ENCODE measurements at regions not wholly inside any gene's neighbourhood (a gene's known extent, or its start where the extent isn't known, plus 50 kb on each side); places are given as distances from the start of the nearest gene placed in this dataset.

GRCh38 chrX:118167361-118167760 is 50.8 kb upstream of the KLHL13 start:
- DNase-seq (ENCODE audit: low read depth) = no peak

DNA sequence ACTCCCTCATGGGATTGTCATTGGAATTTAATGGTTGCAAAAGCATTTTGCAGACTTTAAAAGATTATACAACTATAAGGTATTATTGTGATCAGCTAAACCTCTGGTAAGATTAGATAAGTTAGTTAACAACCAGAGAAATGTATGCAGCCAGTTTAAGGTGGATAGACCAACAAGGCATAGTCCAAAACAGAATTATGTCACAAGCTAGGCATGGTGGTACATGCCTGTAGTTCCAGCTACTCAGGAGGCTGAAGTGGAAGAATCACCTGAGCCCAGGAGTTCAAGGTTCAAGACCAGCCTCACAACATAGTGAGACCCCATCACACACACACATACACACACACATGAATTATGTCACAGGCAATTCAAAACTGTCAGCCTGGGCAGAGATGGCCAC is 54.7 kb upstream of the KLHL13 start:
- no peak for DNase-seq (ENCODE audit: low read depth)

DNA sequence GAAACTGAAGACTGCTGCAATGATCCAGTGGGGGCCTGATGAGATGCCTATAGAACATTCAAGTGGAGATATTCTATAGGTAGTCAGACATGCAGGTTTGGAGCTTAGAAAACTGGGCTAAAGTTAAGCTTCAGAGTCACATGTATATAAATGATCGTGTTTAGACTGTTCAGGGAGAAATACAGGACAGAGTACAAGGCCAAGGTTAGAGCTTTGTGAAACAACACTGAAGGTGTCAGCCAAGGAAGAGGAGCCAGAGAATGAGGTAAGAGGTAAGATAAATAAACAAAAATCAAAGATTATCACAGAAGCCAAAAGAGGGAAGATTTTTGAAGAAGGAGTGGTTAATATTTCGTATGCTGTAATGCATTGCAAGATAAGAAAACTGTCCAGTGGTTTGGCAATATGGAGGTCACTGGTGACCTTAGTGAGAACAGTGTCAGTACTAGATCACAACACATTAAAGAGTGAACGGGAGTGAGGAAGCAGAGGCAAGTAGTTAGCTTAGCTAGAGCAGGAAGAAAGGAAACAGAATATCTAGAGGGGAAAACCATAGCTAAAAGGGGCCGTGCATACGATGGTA is 58.0 kb upstream of the KLHL13 start:
- DNase-seq (ENCODE audit: low read depth) = no peak

DNA sequence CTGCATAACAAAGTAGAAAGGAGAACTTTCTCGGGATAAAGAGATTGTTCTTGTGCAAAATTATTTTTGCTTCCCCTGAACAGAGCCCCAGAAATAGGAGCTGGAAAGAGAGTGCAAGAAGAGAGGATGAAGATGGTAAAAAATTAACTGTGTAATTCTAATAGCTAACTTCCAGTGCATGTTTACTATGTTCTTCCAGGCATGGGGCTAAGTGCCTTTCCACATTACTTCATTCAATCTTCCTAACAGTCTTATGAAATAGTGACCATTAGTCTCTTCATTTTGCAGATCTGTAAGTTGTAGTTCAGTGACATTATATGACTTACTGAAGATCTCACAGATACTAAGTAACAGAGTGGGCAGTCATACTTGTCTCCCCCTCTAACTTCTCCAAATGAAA is 61.1 kb upstream of the KLHL13 start:
- DNase-seq (ENCODE audit: low read depth) = no peak

- DNase-seq (ENCODE audit: low read depth) = no peak
Observed at GRCh38 chrX:118178450-118178849, 61.8 kb upstream of the KLHL13 start.

GRCh38 chrX:118179161-118179560 is 62.6 kb upstream of the KLHL13 start:
- no peak for DNase-seq (ENCODE audit: low read depth)

GRCh38 chrX:118179718-118180117 is 63.1 kb upstream of the KLHL13 start:
- DNase-seq (ENCODE audit: low read depth) = no peak

DNA sequence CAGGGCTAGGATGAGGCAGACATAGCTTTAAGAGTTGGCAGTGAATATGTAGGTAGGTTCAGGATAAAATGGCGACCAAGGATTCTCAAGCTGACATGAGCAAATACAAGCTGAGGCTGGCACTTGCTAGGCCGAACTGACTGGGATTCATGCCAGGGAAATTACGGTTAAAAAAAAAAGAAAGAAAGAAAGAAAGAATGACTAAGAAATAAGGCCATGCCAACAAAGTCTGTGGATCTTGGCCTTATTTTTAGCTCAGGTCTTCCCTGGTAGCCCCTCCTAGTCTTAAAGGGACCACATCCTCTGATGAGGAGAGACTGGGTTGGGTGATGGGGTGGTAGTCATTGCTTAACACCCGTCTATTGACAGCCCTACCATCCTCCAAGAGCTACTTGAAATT is 64.4 kb upstream of the KLHL13 start:
- no peak for DNase-seq (ENCODE audit: low read depth)

- DNase-seq (ENCODE audit: low read depth) = no peak
Observed at GRCh38 chrX:118182025-118182424, 65.4 kb upstream of the KLHL13 start.

GRCh38 chrX:118182681-118183080 is 66.1 kb upstream of the KLHL13 start:
- no peak for DNase-seq (ENCODE audit: low read depth)

DNA sequence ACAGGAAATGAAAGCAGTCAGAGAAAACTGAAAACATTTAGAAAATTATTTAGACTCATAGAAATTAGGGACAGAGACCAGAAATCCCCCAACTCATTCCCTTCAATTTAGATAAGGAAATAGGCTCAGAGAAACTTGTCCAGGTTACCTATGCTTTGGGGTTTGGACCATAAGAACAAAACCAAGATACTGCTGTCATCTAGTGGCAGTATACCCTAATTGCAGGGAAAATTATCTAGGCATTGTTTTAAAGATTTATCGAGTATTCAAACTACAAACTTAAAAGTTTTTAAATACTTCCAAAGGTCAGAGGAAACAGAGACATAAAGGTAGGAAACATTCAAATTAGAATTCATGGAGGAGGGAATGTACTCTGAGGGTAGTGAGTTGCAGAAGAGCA is 67.0 kb upstream of the KLHL13 start:
- DNase-seq (ENCODE audit: low read depth) = no peak

- no peak for DNase-seq (ENCODE audit: low read depth)
Observed at GRCh38 chrX:118187100-118187499, 70.5 kb upstream of the KLHL13 start.

- no peak for DNase-seq (ENCODE audit: low read depth)
Observed at GRCh38 chrX:118189000-118189399, 72.4 kb upstream of the KLHL13 start.

DNA sequence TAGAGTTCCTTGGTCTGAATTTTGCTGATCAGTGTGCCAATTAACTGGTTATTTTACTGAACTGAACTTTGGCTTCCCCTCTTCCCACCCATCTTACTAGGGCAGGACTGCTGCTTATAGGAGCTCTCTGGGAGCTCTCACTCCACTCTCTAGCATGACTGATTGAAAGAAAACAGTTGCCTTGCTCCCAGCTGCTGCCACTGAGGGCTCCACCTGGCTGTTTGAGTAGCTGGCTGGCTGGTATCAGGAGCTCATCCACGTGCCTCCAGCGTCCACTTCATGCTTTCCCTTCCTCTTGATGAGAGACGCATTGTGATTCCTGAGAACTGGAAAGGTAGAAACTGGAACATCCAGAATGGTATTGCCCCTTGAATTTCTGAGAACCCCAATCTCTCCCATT is 73.0 kb upstream of the KLHL13 start:
- no peak for DNase-seq (ENCODE audit: low read depth)

DNA sequence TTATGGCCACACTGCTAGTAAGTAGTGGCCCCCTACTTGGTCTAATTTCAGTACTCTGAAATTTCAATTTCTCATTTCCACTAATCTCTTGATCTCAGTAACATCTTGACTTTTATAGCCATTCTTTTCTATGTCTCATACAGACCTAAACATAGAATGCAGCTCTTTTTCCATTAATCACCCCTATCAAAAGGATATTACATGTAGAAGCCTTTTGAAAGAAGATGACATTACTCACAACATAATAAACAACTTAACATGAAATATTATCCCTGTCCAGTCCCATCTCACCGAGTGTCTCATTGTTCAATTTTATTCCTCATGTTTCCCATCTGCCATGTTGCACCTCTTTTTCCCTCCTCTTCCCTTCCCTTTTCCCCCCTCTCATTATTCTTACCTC is 81.1 kb upstream of the KLHL13 start:
- DNase-seq (ENCODE audit: low read depth) = no peak

- DNase-seq (ENCODE audit: low read depth) = no peak
Observed at GRCh38 chrX:118198577-118198976, 82.0 kb upstream of the KLHL13 start.

DNA sequence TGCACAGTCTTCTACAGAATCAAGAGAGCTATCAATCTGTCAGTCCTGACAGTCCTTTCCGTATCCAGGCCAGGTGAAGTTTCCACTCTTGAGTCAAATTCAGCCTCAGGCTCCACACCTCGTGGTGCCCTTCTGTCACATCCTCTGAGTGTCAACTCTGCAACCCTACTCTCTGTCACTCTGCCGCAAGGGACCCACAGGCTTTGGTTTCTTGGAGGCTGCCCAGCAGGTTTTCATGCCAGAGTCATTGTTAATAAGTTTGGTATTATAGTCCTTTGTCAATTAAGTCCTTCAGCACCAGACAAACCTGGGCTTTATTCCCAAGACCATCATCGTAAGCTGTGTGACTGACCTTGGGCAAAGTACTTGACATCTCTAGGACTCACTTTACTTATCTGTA is 83.4 kb upstream of the KLHL13 start:
- DNase-seq (ENCODE audit: low read depth) = no peak

- DNase-seq (ENCODE audit: low read depth) = no peak
Observed at GRCh38 chrX:118205421-118206395, 89.1 kb upstream of the KLHL13 start.

GRCh38 chrX:118207831-118208453 is 91.3 kb upstream of the KLHL13 start:
- no peak for DNase-seq (ENCODE audit: low read depth)

DNA sequence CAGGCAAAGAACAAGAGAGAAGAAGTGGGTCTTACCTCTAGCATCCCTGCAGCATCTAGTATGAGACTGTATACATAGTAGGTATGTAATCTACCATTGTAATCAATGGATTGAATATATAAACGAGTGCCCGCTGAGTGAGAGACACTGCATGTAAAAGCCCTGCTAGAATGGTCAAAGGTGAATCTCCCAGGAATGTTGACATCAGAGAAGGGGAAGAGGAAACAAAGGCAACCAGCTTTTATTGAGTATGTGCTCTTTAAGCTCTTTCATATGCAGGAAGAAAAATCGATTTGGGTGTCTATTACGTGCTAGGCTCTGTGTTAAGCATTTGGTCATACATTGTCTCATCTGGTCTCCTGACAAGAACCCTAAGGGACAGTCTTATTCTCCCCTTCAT is 91.9 kb upstream of the KLHL13 start:
- DNase-seq (ENCODE audit: low read depth) = no peak

GRCh38 chrX:118211891-118212816 is 95.5 kb upstream of the KLHL13 start:
- no peak for DNase-seq (ENCODE audit: low read depth)

DNA sequence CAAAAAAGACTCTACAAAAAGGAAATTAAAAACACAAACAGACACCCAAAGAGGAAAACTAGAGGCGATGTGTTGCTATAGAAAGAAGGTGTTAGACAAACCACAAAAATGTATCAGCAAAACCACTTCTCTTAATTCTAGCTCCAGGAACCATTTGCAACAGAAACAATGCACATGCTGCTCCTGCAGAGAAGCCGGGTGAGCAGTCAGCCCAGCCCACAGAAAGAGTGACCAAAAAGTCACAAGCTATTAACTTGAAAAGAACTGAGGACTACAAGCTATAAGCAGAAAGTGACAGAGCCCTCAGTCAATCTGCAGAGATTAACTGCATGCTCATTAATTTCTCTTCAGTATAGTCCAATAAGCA is 96.2 kb upstream of the KLHL13 start:
- no peak for DNase-seq (ENCODE audit: low read depth)

All from GM04503 (cell line).